ENCODE measurements at regions not wholly inside any gene's neighbourhood (a gene's known extent, or its start where the extent isn't known, plus 50 kb on each side); places are given as distances from the start of the nearest gene placed in this dataset.
A peak's percentile ranks its signal among the peaks of the same experiment; 100 is the strongest.

- no peak overlapping the region for H3K4me2 ChIP-seq (ENCODE audit: insufficient read depth, low read length)
- no peaks in the 10 kb centered on the region for H4K20me1 ChIP-seq (ENCODE audit: insufficient read depth, low read length)
- H3K79me2 ChIP-seq (ENCODE audit: insufficient read depth, low read length): no peaks in the 10 kb centered on the region
- H3K27ac ChIP-seq (ENCODE audit: low read depth, low read length): no peak overlapping the region
- peak; percentile 25 for DNase-seq (ENCODE audit: insufficient read length, low spot score, missing footprints)
- no peak overlapping the region for H2AFZ ChIP-seq (ENCODE audit: low read length)
- no peaks in the 10 kb centered on the region for H3K9me3 ChIP-seq (ENCODE audit: low read depth, low read length)
- TF ChIP-seq, protein P1, sequence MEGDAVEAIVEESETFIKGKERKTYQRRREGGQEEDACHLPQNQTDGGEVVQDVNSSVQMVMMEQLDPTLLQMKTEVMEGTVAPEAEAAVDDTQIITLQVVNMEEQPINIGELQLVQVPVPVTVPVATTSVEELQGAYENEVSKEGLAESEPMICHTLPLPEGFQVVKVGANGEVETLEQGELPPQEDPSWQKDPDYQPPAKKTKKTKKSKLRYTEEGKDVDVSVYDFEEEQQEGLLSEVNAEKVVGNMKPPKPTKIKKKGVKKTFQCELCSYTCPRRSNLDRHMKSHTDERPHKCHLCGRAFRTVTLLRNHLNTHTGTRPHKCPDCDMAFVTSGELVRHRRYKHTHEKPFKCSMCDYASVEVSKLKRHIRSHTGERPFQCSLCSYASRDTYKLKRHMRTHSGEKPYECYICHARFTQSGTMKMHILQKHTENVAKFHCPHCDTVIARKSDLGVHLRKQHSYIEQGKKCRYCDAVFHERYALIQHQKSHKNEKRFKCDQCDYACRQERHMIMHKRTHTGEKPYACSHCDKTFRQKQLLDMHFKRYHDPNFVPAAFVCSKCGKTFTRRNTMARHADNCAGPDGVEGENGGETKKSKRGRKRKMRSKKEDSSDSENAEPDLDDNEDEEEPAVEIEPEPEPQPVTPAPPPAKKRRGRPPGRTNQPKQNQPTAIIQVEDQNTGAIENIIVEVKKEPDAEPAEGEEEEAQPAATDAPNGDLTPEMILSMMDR (IDR thresholded peaks at IDR 0.05; ENCODE audit: extremely low read depth, low read depth, low read length): no peak
- no peak overlapping the region for H3K4me3 ChIP-seq (ENCODE audit: insufficient read depth, low read length)
- no peaks in the 10 kb centered on the region for H3K27me3 ChIP-seq (ENCODE audit: insufficient read depth, low read length)
- no peaks in the 10 kb centered on the region for H3K36me3 ChIP-seq (ENCODE audit: insufficient read depth, low read length)
- no peaks in the 10 kb centered on the region for H3K4me1 ChIP-seq (ENCODE audit: insufficient read depth, low read length)
These were observed 271.7 kb upstream of the RAB6C start for GRCh38 chr2:129707800-129708199.

DNA sequence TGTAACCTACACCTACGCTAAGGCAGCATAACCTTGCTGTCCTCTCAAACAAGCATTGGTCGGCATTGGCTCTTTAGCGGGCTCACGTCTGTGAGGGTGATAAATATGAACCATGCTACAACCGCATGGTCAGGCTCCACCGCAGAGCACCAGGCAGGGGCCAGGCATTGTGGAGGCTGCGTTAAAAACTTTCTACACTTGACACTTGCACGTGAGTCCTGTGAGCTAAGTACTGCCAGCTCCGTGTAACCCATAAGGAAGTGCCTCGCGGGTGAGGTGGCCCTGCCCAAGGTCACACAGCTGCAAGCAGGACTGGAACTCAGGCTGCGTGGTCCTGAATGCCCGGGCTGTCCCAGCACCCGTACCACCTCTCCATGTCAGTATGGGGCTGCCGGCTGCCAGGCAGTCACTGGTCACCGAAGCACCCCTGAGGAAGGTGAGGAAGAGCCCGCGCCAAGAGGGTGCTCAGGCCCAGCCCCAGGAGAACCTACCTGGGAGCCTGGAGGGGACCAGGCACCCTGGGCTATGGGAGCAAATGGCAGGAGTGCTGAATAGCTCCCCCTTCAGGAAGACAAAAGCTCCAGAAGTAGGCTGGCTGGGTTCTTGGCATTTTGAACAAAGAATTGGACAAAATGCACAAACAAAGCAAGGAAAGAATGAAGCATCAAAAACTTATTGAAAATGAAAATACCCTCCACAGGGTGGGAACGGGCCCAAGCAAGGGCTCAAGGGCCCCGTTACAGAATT lies 271.1 kb upstream of the RAB6C start:
- TF ChIP-seq, protein P1 (IDR thresholded peaks at IDR 0.05; ENCODE audit: extremely low read depth, low read depth, low read length): no peak
- Histone ChIP-seq H3K4me3 (ENCODE audit: insufficient read depth, low read length) (no peak overlapping the region), H4K20me1 (ENCODE audit: insufficient read depth, low read length) (no peaks in the 10 kb centered on the region), H3K27ac (ENCODE audit: low read depth, low read length) (no peak overlapping the region), H3K27me3 (ENCODE audit: insufficient read depth, low read length) (no peaks in the 10 kb centered on the region), H3K9me3 (ENCODE audit: low read depth, low read length) (no peaks in the 10 kb centered on the region), H3K4me1 (ENCODE audit: insufficient read depth, low read length) (no peaks in the 10 kb centered on the region), H2AFZ (ENCODE audit: low read length) (no peak overlapping the region), H3K4me2 (ENCODE audit: insufficient read depth, low read length) (no peak overlapping the region), H3K36me3 (ENCODE audit: insufficient read depth, low read length) (no peaks in the 10 kb centered on the region), H3K79me2 (ENCODE audit: insufficient read depth, low read length) (no peaks in the 10 kb centered on the region)
- no peak for DNase-seq (ENCODE audit: insufficient read length, low spot score, missing footprints)

DNA sequence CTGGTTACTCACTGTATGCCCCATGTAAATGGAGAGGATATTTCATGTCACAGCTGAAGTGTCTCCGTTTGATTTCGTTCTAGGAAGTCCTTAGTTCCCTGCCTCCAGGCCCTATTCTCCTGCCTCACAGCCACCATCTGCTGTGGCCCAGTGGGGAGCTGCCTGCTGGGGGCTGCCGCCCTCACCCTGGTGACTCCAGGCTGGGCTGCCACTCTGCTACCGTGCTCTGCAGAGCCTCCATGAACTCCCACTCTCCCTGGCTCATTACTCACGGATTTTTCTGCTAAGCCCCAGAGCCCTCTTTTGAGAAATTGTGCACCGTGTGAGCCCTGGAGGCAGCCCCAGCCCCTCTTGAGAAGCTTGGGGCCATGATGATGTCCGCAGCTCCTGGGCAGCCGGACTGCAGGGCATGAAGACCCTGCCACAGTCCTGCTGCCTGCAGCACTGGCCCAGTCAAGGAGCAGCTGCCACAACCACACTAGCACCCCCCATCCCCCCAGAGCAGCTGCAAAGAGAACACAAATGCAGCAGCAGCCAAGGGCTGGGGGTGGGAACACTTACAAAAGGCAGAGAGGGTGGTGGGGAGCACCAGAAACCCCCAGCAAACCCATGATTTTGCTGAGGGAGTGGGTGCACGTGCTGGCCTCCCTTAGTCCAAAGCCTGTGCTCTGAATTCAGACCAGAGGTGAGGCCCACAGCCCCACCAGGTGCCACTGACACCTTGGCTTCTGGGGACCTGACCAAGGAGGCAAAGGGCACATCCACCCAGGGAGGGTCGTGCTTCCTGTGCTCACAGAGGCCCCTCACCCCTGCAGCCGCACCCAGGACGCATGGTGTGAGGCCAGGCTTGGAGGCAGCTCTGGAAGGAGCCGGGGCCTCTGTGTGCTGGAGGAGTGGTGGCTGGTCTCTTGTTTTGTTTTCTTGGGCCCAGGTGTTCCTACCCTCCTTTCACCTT lies 270.2 kb upstream of the RAB6C start:
- Histone ChIP-seq H4K20me1 (ENCODE audit: insufficient read depth, low read length) (no peaks in the 10 kb centered on the region), H2AFZ (ENCODE audit: low read length) (no peak overlapping the region), H3K27ac (ENCODE audit: low read depth, low read length) (no peak overlapping the region), H3K4me3 (ENCODE audit: insufficient read depth, low read length) (no peak overlapping the region), H3K4me1 (ENCODE audit: insufficient read depth, low read length) (no peaks in the 10 kb centered on the region), H3K79me2 (ENCODE audit: insufficient read depth, low read length) (no peaks in the 10 kb centered on the region), H3K4me2 (ENCODE audit: insufficient read depth, low read length) (no peak overlapping the region), H3K36me3 (ENCODE audit: insufficient read depth, low read length) (no peaks in the 10 kb centered on the region), H3K27me3 (ENCODE audit: insufficient read depth, low read length) (no peaks in the 10 kb centered on the region), H3K9me3 (ENCODE audit: low read depth, low read length) (no peaks in the 10 kb centered on the region)
- DNase-seq (ENCODE audit: insufficient read length, low spot score, missing footprints): no peak
- TF ChIP-seq, protein P1 (IDR thresholded peaks at IDR 0.05; ENCODE audit: extremely low read depth, low read depth, low read length): no peak
